ENCODE measurements at regions not wholly inside any gene's neighbourhood (a gene's known extent, or its start where the extent isn't known, plus 50 kb on each side); places are given as distances from the start of the nearest gene placed in this dataset.

GRCh38 chr9:93818827-93819472, 136.2 kb downstream of the BARX1 start:
- peaks cover 25% of the 10 kb centered on the region for H3K27me3 ChIP-seq (ENCODE audit: control insufficient read depth, insufficient read depth, low read length)
- H3K9ac ChIP-seq (ENCODE audit: low read length) = no peak overlapping the region
- H3K4me3 ChIP-seq (ENCODE audit: low read depth, low read length) = no peak overlapping the region
- 0 out of 2 replicates have a peak, but pooled peaks cover 4% of the 10 kb centered on the region for H3K9me3 ChIP-seq (ENCODE audit: control insufficient read depth, insufficient read depth, low read depth, low read length)
- H3K36me3 ChIP-seq (ENCODE audit: control insufficient read depth, insufficient read depth, low read length) = no peaks in the 10 kb centered on the region
- no peak overlapping the region for H3K27ac ChIP-seq (ENCODE audit: low read depth, low read length)
- H3K4me1 ChIP-seq (ENCODE audit: control insufficient read depth, insufficient read depth, low read length) = peaks cover 7% of the 10 kb centered on the region

- H3K36me3 ChIP-seq (ENCODE audit: control insufficient read depth, insufficient read depth, low read length) = no peaks in the 10 kb centered on the region
- H3K27me3 ChIP-seq (ENCODE audit: control insufficient read depth, insufficient read depth, low read length) = peaks cover 25% of the 10 kb centered on the region
- H3K9ac ChIP-seq (ENCODE audit: low read length) = no peak overlapping the region
- H3K27ac ChIP-seq (ENCODE audit: low read depth, low read length) = no peak overlapping the region
- H3K4me3 ChIP-seq (ENCODE audit: low read depth, low read length) = no peak overlapping the region
- peaks cover 10% of the 10 kb centered on the region for H3K4me1 ChIP-seq (ENCODE audit: control insufficient read depth, insufficient read depth, low read length)
- H3K9me3 ChIP-seq (ENCODE audit: control insufficient read depth, insufficient read depth, low read depth, low read length) = 0 out of 2 replicates have a peak, but pooled peaks cover 4% of the 10 kb centered on the region
Observed at GRCh38 chr9:93818237-93818636, 136.9 kb downstream of the BARX1 start.

DNA sequence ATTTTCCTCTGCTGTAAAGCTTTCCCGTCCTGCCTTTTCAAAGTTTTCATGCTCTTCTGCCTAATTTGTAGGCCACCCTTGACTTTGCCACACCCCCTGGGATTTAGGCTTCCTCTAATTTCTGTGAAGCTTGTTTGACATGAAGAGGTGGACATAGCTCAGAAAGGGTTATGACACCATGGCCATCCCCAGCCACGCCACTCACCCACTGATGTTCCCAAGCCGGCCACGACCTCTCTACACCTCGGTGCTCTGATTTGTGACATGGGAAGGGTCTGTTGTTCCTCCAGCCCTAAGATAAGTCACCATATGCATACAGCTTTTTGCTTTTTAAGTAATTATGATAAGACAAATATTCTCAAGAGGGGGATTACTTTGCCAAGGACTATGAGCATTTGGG, 139.5 kb downstream of the BARX1 start:
- Histone ChIP-seq H3K36me3 (ENCODE audit: control insufficient read depth, insufficient read depth, low read length) (no peaks in the 10 kb centered on the region), H3K4me1 (ENCODE audit: control insufficient read depth, insufficient read depth, low read length) (peaks cover 20% of the 10 kb centered on the region), H3K9me3 (ENCODE audit: control insufficient read depth, insufficient read depth, low read depth, low read length) (no peaks in the 10 kb centered on the region), H3K4me3 (ENCODE audit: low read depth, low read length) (no peak overlapping the region), H3K9ac (ENCODE audit: low read length) (no peak overlapping the region), H3K27ac (ENCODE audit: low read depth, low read length) (no peak overlapping the region), H3K27me3 (ENCODE audit: control insufficient read depth, insufficient read depth, low read length) (peaks cover 25% of the 10 kb centered on the region)

- H3K27ac ChIP-seq (ENCODE audit: low read depth, low read length) = no peak overlapping the region
- H3K36me3 ChIP-seq (ENCODE audit: control insufficient read depth, insufficient read depth, low read length) = no peaks in the 10 kb centered on the region
- H3K4me1 ChIP-seq (ENCODE audit: control insufficient read depth, insufficient read depth, low read length) = peaks cover 25% of the 10 kb centered on the region
- H3K9me3 ChIP-seq (ENCODE audit: control insufficient read depth, insufficient read depth, low read depth, low read length) = no peaks in the 10 kb centered on the region
- H3K9ac ChIP-seq (ENCODE audit: low read length) = no peak overlapping the region
- no peak overlapping the region for H3K4me3 ChIP-seq (ENCODE audit: low read depth, low read length)
- peaks cover 25% of the 10 kb centered on the region for H3K27me3 ChIP-seq (ENCODE audit: control insufficient read depth, insufficient read depth, low read length)
Observed at GRCh38 chr9:93815135-93815534, 140.0 kb downstream of the BARX1 start.

DNA sequence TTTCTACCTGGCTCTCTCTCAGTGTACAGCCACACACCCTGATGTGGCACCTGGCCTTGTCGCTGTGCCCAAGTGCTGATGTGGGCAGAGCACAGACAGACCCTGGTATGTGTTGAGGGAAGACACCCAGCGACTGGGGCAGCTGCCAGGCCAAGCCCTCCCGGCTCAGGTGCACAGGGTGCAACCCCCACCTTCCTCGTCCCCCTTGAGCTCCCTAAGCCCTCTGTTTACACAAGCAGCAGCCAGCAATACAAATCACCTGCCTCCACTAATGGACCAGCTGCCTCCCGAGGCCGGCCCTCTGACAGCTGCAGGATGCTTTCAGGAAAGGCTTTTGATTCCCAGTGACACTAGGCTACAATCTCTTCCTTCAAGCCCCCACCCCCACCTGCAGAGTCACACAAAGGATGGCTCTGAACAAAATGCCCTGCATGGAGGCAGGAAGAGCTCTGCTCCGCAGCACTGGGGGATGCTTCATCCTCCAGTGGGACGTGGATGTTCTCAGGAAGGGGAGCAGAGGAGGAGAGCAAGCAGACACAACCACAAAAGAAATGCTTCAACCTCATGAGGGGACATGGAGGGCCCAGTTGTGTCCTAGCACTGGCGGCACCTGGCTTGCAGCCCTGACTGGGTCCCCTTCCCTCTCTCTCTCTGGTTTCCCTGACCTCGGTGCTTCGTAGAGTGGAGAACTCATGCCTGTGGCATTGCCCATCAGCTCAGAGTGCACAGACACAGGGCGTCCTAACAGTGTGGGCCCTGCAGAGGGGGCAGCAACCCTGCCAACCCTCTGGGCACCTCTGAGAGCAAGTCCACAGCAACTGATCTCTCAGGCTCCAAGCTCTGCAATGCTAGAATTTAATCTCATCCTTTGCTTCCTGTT, 140.8 kb downstream of the BARX1 start:
- H3K27ac ChIP-seq (ENCODE audit: low read depth, low read length) = no peak overlapping the region
- H3K27me3 ChIP-seq (ENCODE audit: control insufficient read depth, insufficient read depth, low read length) = peaks cover 22% of the 10 kb centered on the region
- no peaks in the 10 kb centered on the region for H3K9me3 ChIP-seq (ENCODE audit: control insufficient read depth, insufficient read depth, low read depth, low read length)
- H3K9ac ChIP-seq (ENCODE audit: low read length) = no peak overlapping the region
- H3K4me1 ChIP-seq (ENCODE audit: control insufficient read depth, insufficient read depth, low read length) = peaks cover 29% of the 10 kb centered on the region
- no peaks in the 10 kb centered on the region for H3K36me3 ChIP-seq (ENCODE audit: control insufficient read depth, insufficient read depth, low read length)
- H3K4me3 ChIP-seq (ENCODE audit: low read depth, low read length) = no peak overlapping the region

DNA sequence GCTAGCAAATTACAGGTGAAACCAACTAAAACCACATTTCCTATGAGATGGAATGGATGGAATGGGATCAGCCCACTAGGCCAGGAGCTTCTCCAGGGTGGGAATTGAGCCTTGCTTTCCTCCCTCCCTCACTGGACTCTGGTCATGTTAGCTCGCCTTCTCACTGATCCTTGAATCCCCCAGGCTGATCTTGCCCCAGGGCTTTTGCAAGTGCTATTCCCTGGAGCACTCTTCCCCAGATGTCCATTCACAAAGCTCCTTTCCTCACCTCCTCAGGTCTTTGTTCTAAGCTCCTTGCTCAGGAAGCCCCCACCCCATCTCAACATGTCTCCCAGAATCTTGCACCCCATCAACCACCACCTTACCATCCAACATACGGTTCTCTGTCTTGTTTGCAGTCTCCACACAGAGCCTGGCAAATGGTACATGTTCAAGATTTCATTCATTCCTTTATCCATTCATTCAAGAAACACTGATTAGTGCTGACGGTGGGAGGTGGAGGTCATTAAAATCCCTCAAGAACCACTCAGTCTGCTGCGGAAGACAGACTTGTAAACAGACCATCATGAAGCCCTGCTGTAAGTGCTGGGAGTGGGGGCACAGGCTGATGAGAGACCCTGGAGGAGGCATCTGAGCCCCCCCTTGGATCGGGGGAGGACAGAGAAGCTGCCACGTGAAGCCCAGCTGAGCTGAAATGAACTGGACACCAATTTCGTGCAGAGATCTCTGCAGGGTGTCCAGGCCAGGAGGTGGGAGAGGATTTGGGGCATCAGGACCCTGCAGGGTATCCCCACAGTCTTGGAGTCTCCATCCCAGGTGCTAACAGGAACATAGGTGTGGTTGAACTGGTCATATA, 141.7 kb downstream of the BARX1 start:
- Histone ChIP-seq H3K4me3 (ENCODE audit: low read depth, low read length) (no peak overlapping the region), H3K9ac (ENCODE audit: low read length) (no peak overlapping the region), H3K9me3 (ENCODE audit: control insufficient read depth, insufficient read depth, low read depth, low read length) (no peaks in the 10 kb centered on the region), H3K27ac (ENCODE audit: low read depth, low read length) (no peak overlapping the region), H3K4me1 (ENCODE audit: control insufficient read depth, insufficient read depth, low read length) (peaks cover 29% of the 10 kb centered on the region), H3K27me3 (ENCODE audit: control insufficient read depth, insufficient read depth, low read length) (peaks cover 14% of the 10 kb centered on the region), H3K36me3 (ENCODE audit: control insufficient read depth, insufficient read depth, low read length) (no peaks in the 10 kb centered on the region)

DNA sequence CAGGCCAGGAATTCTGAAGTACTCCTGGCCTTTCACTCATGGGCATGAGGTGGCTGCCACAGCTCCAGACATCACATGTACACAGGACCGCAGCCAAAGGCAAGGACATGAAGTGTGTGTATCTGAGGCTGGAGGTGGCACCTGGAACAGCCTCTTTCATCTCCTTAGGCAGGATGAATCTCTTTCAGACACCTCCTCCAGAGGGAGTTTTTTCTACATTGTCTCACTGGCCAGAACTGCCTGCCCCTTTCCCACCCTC, 142.8 kb downstream of the BARX1 start:
- no peaks in the 10 kb centered on the region for H3K9me3 ChIP-seq (ENCODE audit: control insufficient read depth, insufficient read depth, low read depth, low read length)
- no peak overlapping the region for H3K27ac ChIP-seq (ENCODE audit: low read depth, low read length)
- no peak overlapping the region for H3K4me3 ChIP-seq (ENCODE audit: low read depth, low read length)
- peaks cover 5% of the 10 kb centered on the region for H3K27me3 ChIP-seq (ENCODE audit: control insufficient read depth, insufficient read depth, low read length)
- no peaks in the 10 kb centered on the region for H3K36me3 ChIP-seq (ENCODE audit: control insufficient read depth, insufficient read depth, low read length)
- H3K9ac ChIP-seq (ENCODE audit: low read length) = no peak overlapping the region
- peaks cover 29% of the 10 kb centered on the region for H3K4me1 ChIP-seq (ENCODE audit: control insufficient read depth, insufficient read depth, low read length)

- no peak overlapping the region for H3K9ac ChIP-seq (ENCODE audit: low read length)
- H3K27ac ChIP-seq (ENCODE audit: low read depth, low read length) = no peak overlapping the region
- H3K27me3 ChIP-seq (ENCODE audit: control insufficient read depth, insufficient read depth, low read length) = no peaks in the 10 kb centered on the region
- H3K4me3 ChIP-seq (ENCODE audit: low read depth, low read length) = no peak overlapping the region
- no peaks in the 10 kb centered on the region for H3K9me3 ChIP-seq (ENCODE audit: control insufficient read depth, insufficient read depth, low read depth, low read length)
- H3K4me1 ChIP-seq (ENCODE audit: control insufficient read depth, insufficient read depth, low read length) = peaks cover 29% of the 10 kb centered on the region
- no peaks in the 10 kb centered on the region for H3K36me3 ChIP-seq (ENCODE audit: control insufficient read depth, insufficient read depth, low read length)
Observed at GRCh38 chr9:93810028-93810971, 144.9 kb downstream of the BARX1 start.

- Histone ChIP-seq H3K9me3 (ENCODE audit: control insufficient read depth, insufficient read depth, low read depth, low read length) (no peaks in the 10 kb centered on the region), H3K9ac (ENCODE audit: low read length) (no peak overlapping the region), H3K27me3 (ENCODE audit: control insufficient read depth, insufficient read depth, low read length) (no peaks in the 10 kb centered on the region), H3K4me3 (ENCODE audit: low read depth, low read length) (no peak overlapping the region), H3K36me3 (ENCODE audit: control insufficient read depth, insufficient read depth, low read length) (no peaks in the 10 kb centered on the region), H3K27ac (ENCODE audit: low read depth, low read length) (no peak overlapping the region), H3K4me1 (ENCODE audit: control insufficient read depth, insufficient read depth, low read length) (peaks cover 26% of the 10 kb centered on the region)
Observed at GRCh38 chr9:93809204-93809940, 145.8 kb downstream of the BARX1 start.

Measured in HUES6 (cell line).